Effector memory CD8-positive, alpha-beta T cell (primary cell): ENCODE measurements at regions not wholly inside any gene's neighbourhood (a gene's known extent, or its start where the extent isn't known, plus 50 kb on each side); places are given as distances from the start of the nearest gene placed in this dataset.
"Not testable (repeated sequence)": the region's sequence is repeated elsewhere in the genome, so short reads cannot be mapped to it uniquely, and the experiment has no call there.

Experiments used
- ATAC-seq: fragments of 150-1000 bp; cut with Tn5 transposase; replicated peaks from 2 replicates; pipeline ENCODE4 v1.10.0; 2021; ENCODE audit warnings: mild to moderate bottlenecking, moderate library complexity
- DNase-seq, 3 experiments: peaks; one replicate each; pipeline ENCODE4 v3.0.0; 2021
- H3K27ac Mint-ChIP-seq, 2 donors: one replicate each; pipeline ENCODE4 v1.8.0; 2022; ENCODE audit warnings: mild to moderate bottlenecking in 2 of 2, mixed read lengths in 2 of 2, moderate library complexity in 2 of 2
- H3K27me3 Mint-ChIP-seq, 2 donors: one replicate each; pipeline ENCODE4 v1.8.0; 2022; ENCODE audit warnings: mixed read lengths in 2 of 2
- H3K36me3 Mint-ChIP-seq: one replicate; pipeline ENCODE4 v1.8.0; 2022; ENCODE audit warnings: mild to moderate bottlenecking, moderate library complexity, mixed read lengths; ENCODE audit not compliant: insufficient read depth
- H3K4me1 Mint-ChIP-seq, 2 donors: one replicate each; pipeline ENCODE4 v1.8.0; 2022; ENCODE audit warnings: low read depth in 2 of 2, mixed read lengths in 2 of 2
- H3K4me3 Mint-ChIP-seq, 2 donors: one replicate each; pipeline ENCODE4 v1.8.0; 2022; ENCODE audit warnings: mild to moderate bottlenecking in 2 of 2, mixed read lengths in 2 of 2, moderate library complexity in 2 of 2
- H3K9me3 Mint-ChIP-seq, 2 donors: one replicate each; pipeline ENCODE4 v1.8.0; 2022; ENCODE audit warnings: mixed read lengths in 2 of 2

DNA sequence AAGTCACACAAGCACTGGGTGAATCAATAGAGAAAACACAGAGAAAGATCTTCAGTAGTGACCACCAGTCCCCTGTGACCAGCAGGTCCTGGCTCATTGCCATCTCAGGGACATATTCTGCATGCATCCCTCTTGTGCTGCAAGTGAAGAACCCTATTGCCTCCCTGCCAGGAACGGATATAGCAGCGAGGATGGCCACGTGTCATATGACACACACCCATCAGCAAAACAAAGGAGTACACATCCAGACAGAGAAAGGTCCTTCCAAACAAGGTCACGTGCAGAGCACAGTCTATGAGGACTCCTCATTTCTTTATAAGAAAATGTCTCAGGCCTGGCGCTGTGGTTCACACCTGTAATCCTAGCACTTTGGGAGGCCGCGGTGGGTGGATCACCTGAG, 638.4 kb downstream of the FLRT2 start:
- Mint-ChIP-seq H3K9me3 (peaks cover 8 to 14% of the 10 kb centered on the region in 2 donors), H3K27me3 (no peaks in the 10 kb centered on the region), H3K4me3 (no peak overlapping the region), H3K4me1 (no peaks in the 10 kb centered on the region), H3K36me3 (no peaks in the 10 kb centered on the region), H3K27ac (no peak overlapping the region)
- no peak for ATAC-seq
- no peak for DNase-seq

DNA sequence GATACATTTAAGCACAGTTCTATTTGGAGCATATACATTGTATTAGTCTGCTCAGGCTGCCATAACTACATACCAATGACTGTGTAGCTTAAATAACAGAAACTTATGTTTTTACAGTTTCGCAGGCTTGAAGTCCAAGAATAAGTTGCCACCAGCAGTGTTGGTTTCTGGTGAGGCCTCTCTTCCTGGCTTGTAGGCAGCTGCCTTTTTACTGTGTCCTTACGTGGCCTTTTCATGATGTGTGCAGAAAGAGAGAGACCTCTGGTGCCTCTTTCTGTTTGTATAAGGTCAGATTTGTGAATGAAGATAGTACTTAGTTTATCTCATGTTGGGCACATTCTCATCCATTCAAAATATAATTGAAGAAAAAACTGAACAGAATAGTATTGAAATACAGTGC, 636.6 kb downstream of the FLRT2 start:
- Mint-ChIP-seq H3K9me3 (peaks cover 9 to 14% of the 10 kb centered on the region in 2 donors), H3K4me3 (no peak overlapping the region), H3K27ac (no peak overlapping the region), H3K4me1 (no peaks in the 10 kb centered on the region), H3K27me3 (no peaks in the 10 kb centered on the region), H3K36me3 (no peaks in the 10 kb centered on the region)
- DNase-seq = no peak
- no peak for ATAC-seq

DNA sequence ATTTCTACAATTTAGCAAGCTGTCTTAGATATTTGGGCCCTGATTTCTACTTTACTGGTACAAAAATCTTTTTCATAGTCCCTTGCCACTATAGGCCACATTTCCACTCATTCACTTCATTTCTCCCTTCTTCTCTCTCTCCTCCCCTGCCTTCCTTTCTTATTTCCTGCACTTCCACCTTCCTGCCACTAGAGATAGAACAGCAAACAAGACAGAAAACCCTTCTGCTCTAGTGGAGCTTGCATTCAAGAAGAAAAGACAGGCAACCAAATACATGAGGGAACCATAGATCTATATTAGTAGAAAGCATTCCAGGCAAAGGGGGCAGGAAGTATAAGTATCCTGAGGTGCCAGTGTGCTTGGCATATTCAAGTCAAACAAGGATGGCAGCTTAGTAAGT, 623.5 kb downstream of the FLRT2 start:
- no peaks in the 10 kb centered on the region for H3K36me3 Mint-ChIP-seq
- DNase-seq (no peak), ATAC-seq (no peak)
- H3K4me3 Mint-ChIP-seq = no peak overlapping the region
- peaks cover 6 to 7% of the 10 kb centered on the region in 2 donors for H3K9me3 Mint-ChIP-seq
- no peak overlapping the region for H3K27ac Mint-ChIP-seq
- no peaks in the 10 kb centered on the region for H3K4me1 Mint-ChIP-seq
- H3K27me3 Mint-ChIP-seq = no peaks in the 10 kb centered on the region

DNA sequence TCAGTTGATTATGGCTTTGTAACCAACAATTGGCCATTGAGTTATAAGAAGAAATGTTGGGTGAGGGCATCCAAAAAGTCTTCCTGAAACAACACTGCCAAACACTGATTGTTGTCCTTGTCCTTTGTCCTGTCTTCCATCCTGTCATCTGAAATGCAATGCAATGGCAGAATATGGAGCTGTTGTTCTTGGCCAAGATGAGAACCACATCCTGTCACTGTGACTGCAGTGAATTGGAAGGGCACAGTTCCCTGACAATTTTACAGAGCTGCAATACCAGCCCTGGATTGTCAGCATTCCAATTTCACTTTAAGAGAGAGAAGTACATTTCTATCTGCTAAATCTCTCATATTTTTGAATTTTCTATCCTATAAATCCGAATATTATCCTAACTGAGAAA, 613.3 kb downstream of the FLRT2 start:
- H3K4me1 Mint-ChIP-seq = no peaks in the 10 kb centered on the region
- no peak overlapping the region for H3K4me3 Mint-ChIP-seq
- ATAC-seq (no peak), DNase-seq (no peak)
- no peaks in the 10 kb centered on the region for H3K27me3 Mint-ChIP-seq
- no peaks in the 10 kb centered on the region for H3K36me3 Mint-ChIP-seq
- peaks cover 0 to 17% of the 10 kb centered on the region in 2 donors for H3K9me3 Mint-ChIP-seq
- no peak overlapping the region for H3K27ac Mint-ChIP-seq

DNA sequence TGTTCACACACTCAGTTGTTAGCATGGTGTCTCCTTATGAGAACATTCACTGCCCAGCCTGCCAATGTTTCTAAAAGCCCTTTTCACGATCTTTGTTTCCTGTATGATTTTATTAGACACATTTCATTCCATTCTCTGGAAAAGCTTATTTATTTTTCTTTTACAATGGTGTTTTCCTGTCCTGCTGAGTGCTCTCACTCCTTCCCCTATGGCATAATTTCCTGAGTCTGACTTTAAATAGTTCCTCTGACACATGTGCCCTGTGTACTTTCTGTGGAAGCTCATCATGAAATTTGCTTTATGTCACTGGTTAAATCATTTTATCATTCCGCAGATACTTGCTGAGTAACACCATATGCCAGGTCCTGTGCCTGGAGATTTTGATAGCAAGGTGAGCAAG, 612.0 kb downstream of the FLRT2 start:
- Mint-ChIP-seq H3K4me3 (no peak overlapping the region), H3K36me3 (no peaks in the 10 kb centered on the region), H3K9me3 (peaks cover under 1 to 22% of the 10 kb centered on the region in 2 donors), H3K27me3 (no peaks in the 10 kb centered on the region), H3K27ac (no peak overlapping the region), H3K4me1 (no peaks in the 10 kb centered on the region)
- ATAC-seq (no peak), DNase-seq (no peak)

DNA sequence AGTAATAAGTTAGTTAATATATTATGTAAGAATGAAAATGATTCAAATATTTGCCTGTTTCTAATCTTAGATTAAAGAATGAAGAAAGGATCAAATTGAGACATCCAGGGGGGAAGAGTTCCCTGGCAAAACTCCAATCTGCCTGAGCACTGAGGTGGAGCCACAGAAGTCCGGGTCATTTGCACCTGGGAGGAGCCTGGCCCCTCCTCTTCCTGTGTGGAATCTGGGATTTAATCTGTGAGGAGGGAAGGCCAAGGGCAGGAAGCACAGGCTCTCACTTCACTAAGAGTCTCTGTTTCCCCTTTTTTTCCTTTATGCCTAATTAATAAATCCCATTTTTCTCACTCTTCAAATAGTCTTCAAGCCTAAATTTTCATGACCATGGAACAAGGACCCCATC, 599.5 kb downstream of the FLRT2 start:
- Mint-ChIP-seq H3K36me3 (no peaks in the 10 kb centered on the region), H3K27ac (no peak overlapping the region), H3K4me1 (no peaks in the 10 kb centered on the region), H3K27me3 (no peaks in the 10 kb centered on the region), H3K9me3 (peaks cover 0 to 8% of the 10 kb centered on the region in 2 donors), H3K4me3 (no peak overlapping the region)
- ATAC-seq (no peak), DNase-seq (no peak)

DNA sequence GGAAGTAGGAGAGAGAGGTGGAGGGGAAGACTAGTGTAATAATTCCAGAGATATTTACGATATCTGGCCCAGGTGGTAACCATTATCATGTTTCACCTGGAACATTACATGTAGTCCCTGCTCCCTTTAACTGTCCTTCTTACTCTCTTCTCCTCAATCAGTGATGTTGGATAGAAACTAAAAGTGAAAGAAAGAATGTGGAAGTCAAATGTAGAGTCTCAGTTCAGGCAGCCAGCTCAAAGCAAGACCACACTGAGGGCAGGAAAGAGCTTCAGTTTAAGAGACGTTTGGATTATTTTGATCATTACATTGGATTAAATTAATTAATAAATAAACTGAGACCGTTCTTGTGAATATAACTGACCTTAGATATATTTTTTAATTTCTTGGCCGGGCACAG, 594.4 kb downstream of the FLRT2 start:
- H3K27ac Mint-ChIP-seq = no peak overlapping the region
- no peaks in the 10 kb centered on the region for H3K36me3 Mint-ChIP-seq
- no peak for ATAC-seq

DNA sequence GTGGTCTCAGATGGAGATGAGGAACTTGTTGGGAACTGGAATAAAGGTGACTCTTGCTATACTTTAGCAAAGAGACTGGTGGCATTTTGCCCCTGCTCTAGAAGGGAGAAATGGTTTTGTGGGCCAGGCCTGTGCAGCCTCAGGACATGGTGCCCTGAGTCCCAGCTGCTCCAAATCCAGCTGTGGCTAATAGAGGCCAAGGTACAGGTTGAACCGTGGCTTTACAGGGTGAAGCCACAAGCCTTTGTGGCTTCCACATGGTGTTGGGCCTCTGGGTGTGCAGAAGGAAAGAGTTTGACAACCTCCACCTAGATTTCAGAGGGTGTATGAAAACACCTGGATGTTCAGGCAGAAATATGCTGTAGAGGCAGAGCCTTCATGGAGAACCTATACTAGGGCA, 586.0 kb downstream of the FLRT2 start:
- ATAC-seq (no peak), DNase-seq (no peak)
- no peaks in the 10 kb centered on the region for H3K36me3 Mint-ChIP-seq
- H3K4me1 Mint-ChIP-seq = peaks cover 6% of the 10 kb centered on the region in 2 donors
- H3K9me3 Mint-ChIP-seq = peaks cover 0 to 37% of the 10 kb centered on the region in 2 donors
- no peaks in the 10 kb centered on the region for H3K27me3 Mint-ChIP-seq
- no peak overlapping the region for H3K4me3 Mint-ChIP-seq
- no peak overlapping the region for H3K27ac Mint-ChIP-seq

More for the DNA sequence above, 594.4 kb downstream of the FLRT2 start:
- Mint-ChIP-seq H3K4me1 (peaks cover 5% of the 10 kb centered on the region in 2 donors), H3K9me3 (peaks cover 4 to 13% of the 10 kb centered on the region in 2 donors), H3K4me3 (no peak overlapping the region), H3K27me3 (no peaks in the 10 kb centered on the region)
- no peak for DNase-seq

DNA sequence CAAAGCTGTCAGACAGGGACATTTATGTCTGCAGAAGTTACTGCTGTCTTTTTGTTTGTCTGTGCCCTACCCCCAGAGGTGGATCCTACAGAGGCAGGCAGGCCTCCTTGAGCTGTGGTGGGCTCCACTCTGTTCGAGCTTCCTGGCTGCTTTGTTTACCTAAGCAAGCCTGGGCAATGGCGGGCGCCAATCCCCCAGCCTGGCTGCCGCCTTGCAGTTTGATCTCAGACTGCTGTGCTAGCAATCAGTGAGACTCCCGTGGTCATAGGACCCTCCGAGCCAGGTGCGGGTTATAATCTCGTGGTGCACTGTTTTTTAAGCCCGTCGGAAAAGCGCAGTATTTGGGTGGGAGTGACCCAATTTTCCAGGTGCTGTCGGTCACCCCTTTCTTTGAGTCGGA, 580.9 kb downstream of the FLRT2 start:
- not testable (repeated sequence) for H3K27me3 Mint-ChIP-seq, H3K4me3 Mint-ChIP-seq, DNase-seq, H3K36me3 Mint-ChIP-seq, H3K4me1 Mint-ChIP-seq, ATAC-seq, H3K27ac Mint-ChIP-seq
- peaks cover 0 to 13% of the 10 kb centered on the region in 2 donors for H3K9me3 Mint-ChIP-seq

DNA sequence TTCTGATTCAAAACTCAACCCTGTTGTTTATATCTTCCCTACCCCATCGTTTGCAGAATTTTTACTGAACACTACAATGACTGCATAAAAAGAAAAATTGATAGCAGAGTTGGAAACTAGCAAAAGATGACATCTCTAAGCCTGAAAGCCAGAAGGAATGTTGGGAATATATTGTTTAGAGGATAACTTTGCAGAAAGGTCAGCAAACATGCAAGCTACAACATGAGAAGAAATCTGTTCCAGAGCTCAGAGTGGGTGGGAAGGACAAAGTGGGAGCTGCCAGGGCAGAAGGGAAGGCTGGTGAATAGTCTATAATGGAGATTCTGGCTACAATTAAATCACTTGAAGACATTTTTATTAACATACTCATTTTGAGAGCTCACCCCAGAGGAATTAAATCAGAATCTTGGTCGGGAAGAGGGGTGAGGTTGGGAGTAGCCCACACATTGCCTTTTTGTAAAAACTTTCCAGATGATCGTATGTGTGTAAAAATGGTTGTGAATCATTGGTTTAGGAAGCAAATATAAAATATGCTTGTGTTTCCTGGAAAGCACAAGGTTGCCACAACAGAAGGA, 574.8 kb downstream of the FLRT2 start:
- H3K9me3 Mint-ChIP-seq = peaks cover 5 to 13% of the 10 kb centered on the region in 2 donors

DNA sequence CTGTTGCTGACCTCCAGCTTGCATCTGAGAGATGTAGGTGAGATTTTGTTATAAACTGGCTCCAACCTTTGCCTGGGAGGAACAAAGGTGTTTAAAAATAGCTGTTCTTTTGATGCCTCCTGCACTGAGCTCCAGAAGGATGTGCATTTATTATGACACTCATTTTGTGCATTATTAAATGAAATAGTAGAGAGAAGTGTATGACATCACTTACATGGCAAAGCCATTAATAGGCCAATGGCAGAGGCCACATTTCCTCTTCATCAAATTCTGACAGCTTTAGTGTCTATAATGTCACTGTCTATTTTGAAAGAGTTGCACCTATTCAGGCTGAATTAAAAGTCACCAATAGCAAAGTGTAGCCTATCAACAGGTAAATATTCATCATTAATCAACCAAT, 564.6 kb downstream of the FLRT2 start:
- no peak overlapping the region for H3K27ac Mint-ChIP-seq
- H3K4me1 Mint-ChIP-seq = no peaks in the 10 kb centered on the region
- DNase-seq (no peak), ATAC-seq (no peak)
- H3K9me3 Mint-ChIP-seq = peaks cover 0 to 12% of the 10 kb centered on the region in 2 donors
- H3K36me3 Mint-ChIP-seq = no peaks in the 10 kb centered on the region
- H3K27me3 Mint-ChIP-seq = no peaks in the 10 kb centered on the region
- H3K4me3 Mint-ChIP-seq = no peak overlapping the region

More for the DNA sequence above, 574.8 kb downstream of the FLRT2 start:
- Mint-ChIP-seq H3K36me3 (no peaks in the 10 kb centered on the region), H3K27ac (no peak overlapping the region), H3K27me3 (no peaks in the 10 kb centered on the region), H3K4me1 (peaks cover 0 to 5% of the 10 kb centered on the region in 2 donors), H3K4me3 (no peak overlapping the region)
- ATAC-seq = no peak
- DNase-seq = no peak

DNA sequence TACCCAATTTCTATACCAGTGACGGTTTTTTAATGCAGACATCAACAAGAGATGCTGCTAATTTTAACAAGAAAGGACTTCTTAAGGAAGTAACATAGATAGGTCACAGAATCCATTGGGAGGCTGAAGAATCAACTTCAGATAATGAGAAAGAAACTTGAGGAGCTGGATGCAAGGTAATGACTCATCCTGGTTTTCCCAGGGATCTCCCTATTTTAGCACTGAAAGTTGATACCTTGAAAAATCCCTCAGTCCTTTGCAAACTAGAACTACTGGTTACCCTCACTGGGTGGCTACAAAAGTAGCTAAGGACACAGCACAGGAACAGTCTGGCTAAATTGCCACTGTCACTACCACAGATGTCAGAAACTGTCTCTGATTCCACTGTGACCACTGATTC, 561.9 kb downstream of the FLRT2 start:
- no peak for DNase-seq
- no peaks in the 10 kb centered on the region for H3K36me3 Mint-ChIP-seq
- H3K27ac Mint-ChIP-seq = no peak overlapping the region
- H3K27me3 Mint-ChIP-seq = no peaks in the 10 kb centered on the region
- H3K9me3 Mint-ChIP-seq = peaks cover 0 to 12% of the 10 kb centered on the region in 2 donors
- no peak for ATAC-seq
- no peaks in the 10 kb centered on the region for H3K4me1 Mint-ChIP-seq
- H3K4me3 Mint-ChIP-seq = no peak overlapping the region

DNA sequence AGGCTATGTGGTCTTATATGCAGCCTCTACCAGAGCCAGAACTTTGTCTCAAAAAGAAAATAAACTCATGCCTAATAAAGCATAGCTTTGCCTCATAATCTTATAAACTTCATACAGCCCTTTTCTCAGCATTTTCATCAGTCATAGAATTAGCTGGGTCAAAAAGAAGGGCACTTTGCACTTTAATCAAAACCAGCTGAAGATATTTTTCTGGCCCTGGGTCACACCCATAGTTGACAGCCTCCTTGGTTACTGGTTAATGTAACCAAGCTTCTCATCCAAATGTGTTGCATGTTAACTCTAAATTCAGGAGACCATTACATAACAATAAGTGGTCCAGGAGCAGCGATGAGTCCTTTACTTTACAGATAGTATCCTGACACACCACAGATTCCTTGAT, 558.2 kb downstream of the FLRT2 start:
- DNase-seq (no peak), ATAC-seq (no peak)
- peaks cover 0 to 3% of the 10 kb centered on the region in 2 donors for H3K4me1 Mint-ChIP-seq
- no peaks in the 10 kb centered on the region for H3K36me3 Mint-ChIP-seq
- no peaks in the 10 kb centered on the region for H3K27me3 Mint-ChIP-seq
- no peak overlapping the region for H3K27ac Mint-ChIP-seq
- H3K9me3 Mint-ChIP-seq = peaks cover 0 to 12% of the 10 kb centered on the region in 2 donors
- H3K4me3 Mint-ChIP-seq = no peak overlapping the region

DNA sequence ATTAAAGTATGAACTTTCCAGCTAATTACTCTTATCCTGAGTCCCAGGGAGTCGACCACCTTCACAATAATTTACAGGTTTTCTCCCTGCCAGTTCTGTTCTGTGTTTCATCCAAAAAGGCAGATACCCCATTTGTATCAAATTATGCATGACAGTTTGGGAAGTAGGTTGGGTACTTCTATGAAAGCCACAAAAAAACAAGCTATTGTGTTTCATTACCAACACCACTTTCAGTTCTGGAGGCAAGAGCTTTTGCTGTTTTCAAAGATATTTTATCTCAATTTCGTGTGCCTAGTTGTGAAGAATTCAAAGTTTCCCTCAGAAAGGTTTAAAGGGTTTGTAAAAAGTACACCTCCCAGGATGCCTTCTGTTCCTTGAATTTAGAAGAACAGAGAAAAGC, 557.4 kb downstream of the FLRT2 start:
- H3K4me3 Mint-ChIP-seq = no peak overlapping the region
- H3K27me3 Mint-ChIP-seq = no peaks in the 10 kb centered on the region
- DNase-seq = no peak
- H3K9me3 Mint-ChIP-seq = peaks cover 0 to 6% of the 10 kb centered on the region in 2 donors
- peak overlapping the region in 1 of 2 donors; percentile 10 for H3K27ac Mint-ChIP-seq
- peaks cover 0 to 3% of the 10 kb centered on the region in 2 donors for H3K4me1 Mint-ChIP-seq
- no peak for ATAC-seq
- H3K36me3 Mint-ChIP-seq = no peaks in the 10 kb centered on the region

DNA sequence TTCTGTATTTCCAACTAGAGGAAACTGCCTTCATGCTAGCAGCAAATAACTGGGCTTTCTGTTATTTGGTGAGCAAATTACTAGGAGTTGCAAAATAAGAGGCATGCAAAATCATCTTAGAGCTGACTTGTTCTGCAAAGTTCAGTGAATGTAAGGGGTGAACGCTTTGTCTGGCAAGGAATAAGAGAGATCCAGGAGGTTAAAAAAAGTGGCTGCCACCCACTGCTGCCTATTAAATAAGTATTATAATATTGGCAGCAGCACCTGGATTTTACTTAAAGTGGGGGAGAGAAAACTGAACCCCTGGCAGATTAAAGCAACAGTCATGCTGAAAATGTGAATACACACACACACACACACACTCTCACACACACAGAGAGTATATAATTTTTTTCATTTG, 557.0 kb downstream of the FLRT2 start:
- ATAC-seq (no peak), DNase-seq (no peak)
- Mint-ChIP-seq H3K27ac (no peak overlapping the region), H3K9me3 (peaks cover 0 to 5% of the 10 kb centered on the region in 2 donors), H3K36me3 (no peaks in the 10 kb centered on the region), H3K27me3 (no peaks in the 10 kb centered on the region), H3K4me3 (no peak overlapping the region), H3K4me1 (peaks cover 0 to 3% of the 10 kb centered on the region in 2 donors)
